GM18517 (cell line): ENCODE measurements at regions not wholly inside any gene's neighbourhood (a gene's known extent, or its start where the extent isn't known, plus 50 kb on each side); places are given as distances from the start of the nearest gene placed in this dataset.

Experiments used
- ATAC-seq: cut with Tn5 transposase; IDR thresholded peaks from one replicate; pipeline ENCODE4 v1.9.1; 2021; ENCODE audit warnings: mild to moderate bottlenecking, moderate library complexity; ENCODE audit not compliant: unreplicated experiment

- ATAC-seq: no peak
Measured at GRCh38 chr12:93127582-93128331, 198.7 kb upstream of the EEA1 start.

- no peak for ATAC-seq
Measured at GRCh38 chr12:93128332-93128707, 199.2 kb upstream of the EEA1 start.

GRCh38 chr12:93130366-93131054 lies 201.4 kb upstream of the EEA1 start:
- ATAC-seq: no peak

GRCh38 chr12:93133361-93133760 lies 204.3 kb upstream of the EEA1 start:
- ATAC-seq: no peak

GRCh38 chr12:93134175-93134890 lies 205.2 kb upstream of the EEA1 start:
- ATAC-seq: no peak

- ATAC-seq: no peak
Measured at GRCh38 chr12:93134893-93135285, 205.8 kb upstream of the EEA1 start.

GRCh38 chr12:93135286-93136239 lies 206.5 kb upstream of the EEA1 start:
- no peak for ATAC-seq

- no peak for ATAC-seq
Measured at GRCh38 chr12:93136253-93137055, 207.4 kb upstream of the EEA1 start.

GRCh38 chr12:93137656-93138612 lies 208.8 kb upstream of the EEA1 start:
- ATAC-seq: peak; percentile 42

- ATAC-seq: peak; percentile 71
Measured at GRCh38 chr12:93139028-93139665, 210.1 kb upstream of the EEA1 start.

- ATAC-seq: no peak
Measured at GRCh38 chr12:93140325-93140724, 211.2 kb upstream of the EEA1 start.

- no peak for ATAC-seq
Measured at GRCh38 chr12:93140801-93141200, 211.7 kb upstream of the EEA1 start.

GRCh38 chr12:93142881-93143280 lies 213.8 kb upstream of the EEA1 start:
- no peak for ATAC-seq

GRCh38 chr12:93144109-93144508 lies 215.0 kb upstream of the EEA1 start:
- no peak for ATAC-seq

GRCh38 chr12:93145086-93145485 lies 216.0 kb upstream of the EEA1 start:
- no peak for ATAC-seq

GRCh38 chr12:93146263-93146939 lies 217.3 kb upstream of the EEA1 start:
- no peak for ATAC-seq

- no peak for ATAC-seq
Measured at GRCh38 chr12:93146970-93147369, 217.9 kb upstream of the EEA1 start.

- ATAC-seq: no peak
Measured at GRCh38 chr12:93148412-93148811, 219.3 kb upstream of the EEA1 start.
